DND-41 (cell line): ENCODE measurements at regions not wholly inside any gene's neighbourhood (a gene's known extent, or its start where the extent isn't known, plus 50 kb on each side); places are given as distances from the start of the nearest gene placed in this dataset.

Experiments
- CTCF ChIP-seq: IDR thresholded peaks from 2 replicates; pipeline ENCODE4 v1.5.1; 2012; ENCODE audit warnings: borderline replicate concordance, low read length, moderate library complexity, mild to moderate bottlenecking; ENCODE audit not compliant: poor library complexity, severe bottlenecking; ENCODE audit errors: extremely low read depth
- EZH2 ChIP-seq: IDR thresholded peaks from 3 replicates; pipeline ENCODE4 v1.6.1; 2012; ENCODE audit warnings: borderline replicate concordance, low read depth, mild to moderate bottlenecking, moderate library complexity, low read length, inconsistent platforms; ENCODE audit not compliant: severe bottlenecking

DNA sequence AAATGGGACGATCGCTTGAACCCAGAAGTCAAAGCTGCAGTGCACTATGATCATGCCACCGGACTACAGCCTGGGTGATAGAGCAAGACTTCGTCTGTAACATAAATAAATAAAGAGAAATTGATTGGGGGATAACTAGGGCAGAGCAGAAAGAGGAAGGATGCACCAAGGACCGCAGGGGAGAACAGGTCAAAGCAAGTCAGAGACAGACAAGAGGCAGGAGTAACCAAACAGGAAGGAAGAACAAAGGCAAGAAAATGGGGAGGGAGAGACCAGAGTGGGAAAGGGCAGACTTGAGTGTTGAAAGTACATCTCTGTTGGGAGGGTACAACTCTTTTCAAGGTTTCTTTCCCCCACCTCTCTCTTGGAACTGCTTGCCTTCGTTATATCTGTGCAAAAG is 50.8 kb upstream of the ELK3 start:
- TF ChIP-seq EZH2: no peak
- no peak for TF ChIP-seq CTCF
